Amniotic stem cell (primary cell): ENCODE measurements at regions not wholly inside any gene's neighbourhood (a gene's known extent, or its start where the extent isn't known, plus 50 kb on each side); places are given as distances from the start of the nearest gene placed in this dataset.

Experiments
- DNase-seq: peaks from one replicate; lab custom pipeline; 2025; lab: John Stamatoyannopoulos, UW

DNA sequence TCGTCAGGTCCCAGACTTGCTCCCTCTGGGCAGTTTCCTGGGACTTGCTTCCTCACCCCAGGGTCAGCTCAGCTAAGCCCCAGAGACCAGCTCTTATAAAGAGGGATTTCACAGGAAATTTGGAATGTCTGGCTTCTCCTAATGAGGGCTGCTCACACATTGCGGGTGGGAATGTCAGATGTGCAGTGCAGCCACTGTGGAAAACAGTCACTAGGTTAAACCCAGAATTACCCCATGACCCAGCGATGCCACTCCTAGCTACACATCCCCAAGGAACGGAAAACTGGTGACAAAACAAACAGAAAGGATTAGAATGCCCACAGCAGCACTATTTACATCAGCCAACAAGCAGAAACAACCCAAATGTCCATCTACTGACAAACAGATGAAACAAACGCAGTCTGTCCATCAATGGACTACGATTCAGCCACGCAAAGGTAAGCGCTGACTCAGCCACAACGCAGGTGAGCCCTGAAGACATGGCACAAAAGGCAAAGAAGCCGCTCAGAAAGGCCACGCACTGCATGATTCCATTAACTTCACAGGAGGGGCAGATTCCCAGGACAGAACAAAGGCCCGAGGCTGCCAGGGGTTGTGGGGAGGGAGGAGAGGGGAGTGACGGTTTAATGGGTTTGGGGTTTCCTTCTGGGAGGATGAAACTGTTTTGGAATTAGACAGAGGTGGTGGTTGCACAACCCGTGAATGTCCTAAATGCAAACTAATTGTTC is 63.0 kb downstream of the NCOR2 start:
- DNase-seq: no peak

GRCh38 chr12:124503305-124503704 is 64.1 kb downstream of the NCOR2 start:
- no peak for DNase-seq

GRCh38 chr12:124502379-124502778 is 65.0 kb downstream of the NCOR2 start:
- no peak for DNase-seq

GRCh38 chr12:124501827-124502226 is 65.6 kb downstream of the NCOR2 start:
- no peak for DNase-seq

- no peak for DNase-seq
These were observed 66.3 kb downstream of the NCOR2 start for GRCh38 chr12:124501112-124501561.

- no peak for DNase-seq
These were observed 67.5 kb downstream of the NCOR2 start for GRCh38 chr12:124499898-124500244.

DNA sequence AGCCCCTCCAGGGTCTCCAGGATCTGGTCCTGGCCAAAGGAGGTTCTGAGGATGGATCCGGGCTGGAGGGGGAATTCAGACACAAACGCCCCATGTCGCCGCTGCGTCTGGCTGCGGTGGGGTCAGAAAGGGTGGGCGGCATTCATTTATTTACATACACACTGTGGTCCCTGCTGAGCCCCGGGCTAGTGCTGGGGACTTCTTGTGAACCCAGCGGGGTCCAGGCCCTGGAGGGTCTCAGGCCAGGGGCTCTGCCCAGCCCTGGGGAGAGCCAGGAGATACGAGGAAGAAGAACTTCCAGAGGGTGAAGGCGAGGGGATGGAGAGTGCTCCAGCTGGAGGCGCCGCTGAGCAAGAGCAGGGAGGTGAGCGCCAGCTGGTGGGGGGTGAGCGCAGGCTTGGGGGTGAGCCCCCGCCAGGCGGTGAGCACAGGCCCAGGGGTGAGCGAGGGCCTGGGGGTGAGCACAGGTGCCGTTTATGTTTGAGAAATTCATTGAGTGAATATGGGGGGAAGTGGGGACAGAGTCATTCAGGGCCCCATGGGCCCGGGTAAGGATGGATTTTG is 68.1 kb downstream of the NCOR2 start:
- DNase-seq: no peak

DNA sequence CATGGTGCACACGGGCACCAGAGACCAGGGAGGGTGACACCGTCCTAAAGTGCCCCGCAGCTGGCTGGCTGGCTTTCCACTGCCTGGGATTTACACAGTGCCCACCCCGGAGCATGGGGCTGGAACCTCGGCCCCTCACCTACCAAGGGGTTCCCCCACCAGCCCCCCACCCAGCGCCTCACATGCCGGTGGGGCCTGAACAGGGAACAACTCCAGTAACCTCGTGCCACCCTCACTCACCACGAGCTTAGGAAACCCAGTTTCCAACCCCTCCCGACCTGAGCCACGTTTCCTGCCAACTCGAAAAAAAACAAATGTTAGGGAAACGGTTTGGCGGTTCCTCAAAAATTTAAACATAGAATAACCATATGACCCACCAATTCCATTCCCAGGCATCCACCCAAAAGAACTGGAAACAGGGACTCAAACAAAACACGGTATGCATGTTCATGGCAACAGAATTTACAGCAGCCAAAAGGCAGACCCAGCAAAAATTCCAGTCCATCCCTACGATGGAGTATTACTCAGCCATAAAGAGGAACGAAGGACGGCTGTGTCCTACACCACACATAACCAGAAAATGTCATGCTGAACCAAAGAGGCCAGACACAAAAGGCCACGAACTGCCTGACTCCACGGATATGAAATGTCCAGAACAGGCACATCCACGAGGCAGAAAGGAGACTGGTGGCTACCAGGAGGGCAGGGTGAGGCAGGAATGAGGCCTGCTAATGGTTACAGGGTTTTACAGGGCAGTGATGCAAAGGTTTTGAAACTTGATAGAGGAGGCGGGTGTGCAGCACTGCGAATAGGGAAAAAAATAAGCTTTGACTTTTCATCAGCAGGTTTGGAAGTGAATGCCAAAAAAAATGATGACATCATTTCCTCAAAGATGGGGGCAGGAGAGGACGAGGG is 68.9 kb downstream of the NCOR2 start:
- DNase-seq: no peak

GRCh38 chr12:124497658-124498057 is 69.8 kb downstream of the NCOR2 start:
- DNase-seq: peak; percentile 42

GRCh38 chr12:124497039-124497438 is 70.4 kb downstream of the NCOR2 start:
- no peak for DNase-seq

DNA sequence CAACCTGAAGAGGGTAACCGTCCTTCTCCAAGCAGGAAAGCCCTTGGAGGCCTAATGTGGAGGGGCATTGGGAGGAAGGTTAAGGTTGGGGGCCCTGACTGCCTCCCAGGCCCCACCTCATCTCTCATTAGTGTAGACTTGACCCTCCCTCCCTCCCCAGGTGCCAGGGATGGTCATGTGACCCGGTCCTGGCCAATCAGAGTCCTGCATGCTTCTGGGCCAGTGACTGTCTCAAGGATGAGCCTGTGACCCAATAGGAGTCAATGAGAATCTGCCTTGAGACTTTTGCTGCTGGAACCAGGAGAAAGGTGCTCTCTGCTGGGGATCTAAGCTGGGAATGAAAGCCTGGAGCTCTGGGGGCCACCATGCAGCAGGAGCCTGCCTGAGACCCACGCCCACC is 70.8 kb downstream of the NCOR2 start:
- DNase-seq: no peak

DNA sequence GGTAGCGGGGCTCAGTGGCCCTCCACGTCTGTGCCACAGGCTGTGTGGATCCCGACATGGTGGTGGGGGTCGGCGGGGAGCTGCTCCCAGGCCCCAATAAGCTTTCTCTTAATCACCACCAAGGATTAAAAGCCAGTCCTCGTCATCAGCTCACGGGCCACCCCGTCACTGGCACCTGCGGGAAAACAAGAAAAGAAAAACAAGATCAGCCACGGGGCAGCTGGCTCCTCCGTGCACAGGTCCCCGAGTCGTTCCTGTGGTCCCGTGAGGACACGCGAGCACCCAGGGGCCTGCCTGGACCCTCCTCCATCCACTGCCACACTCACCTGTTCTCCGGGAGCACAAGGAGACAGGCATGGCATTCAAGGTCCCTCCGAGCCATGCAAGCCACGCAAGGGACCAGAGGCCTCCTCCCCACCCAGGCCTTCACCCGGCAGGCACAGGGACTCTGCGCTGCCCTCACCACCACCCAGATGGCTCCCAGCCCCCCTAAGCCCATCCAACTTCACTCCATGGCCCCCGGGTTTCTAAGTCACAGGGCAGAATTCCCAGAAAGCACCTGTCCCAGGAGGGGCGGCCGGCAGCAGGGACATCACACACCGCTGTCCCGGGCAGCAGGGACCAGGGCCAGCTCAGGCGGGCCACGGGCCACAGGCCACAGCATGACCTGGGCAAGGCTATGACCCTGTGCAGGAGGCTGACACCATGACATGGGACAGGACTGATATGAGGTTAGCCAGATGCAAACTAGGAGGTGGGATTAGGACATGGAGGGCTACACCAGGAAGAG is 72.0 kb downstream of the NCOR2 start:
- DNase-seq: no peak

- DNase-seq: no peak
These were observed 72.7 kb downstream of the NCOR2 start for GRCh38 chr12:124494751-124495129.

DNA sequence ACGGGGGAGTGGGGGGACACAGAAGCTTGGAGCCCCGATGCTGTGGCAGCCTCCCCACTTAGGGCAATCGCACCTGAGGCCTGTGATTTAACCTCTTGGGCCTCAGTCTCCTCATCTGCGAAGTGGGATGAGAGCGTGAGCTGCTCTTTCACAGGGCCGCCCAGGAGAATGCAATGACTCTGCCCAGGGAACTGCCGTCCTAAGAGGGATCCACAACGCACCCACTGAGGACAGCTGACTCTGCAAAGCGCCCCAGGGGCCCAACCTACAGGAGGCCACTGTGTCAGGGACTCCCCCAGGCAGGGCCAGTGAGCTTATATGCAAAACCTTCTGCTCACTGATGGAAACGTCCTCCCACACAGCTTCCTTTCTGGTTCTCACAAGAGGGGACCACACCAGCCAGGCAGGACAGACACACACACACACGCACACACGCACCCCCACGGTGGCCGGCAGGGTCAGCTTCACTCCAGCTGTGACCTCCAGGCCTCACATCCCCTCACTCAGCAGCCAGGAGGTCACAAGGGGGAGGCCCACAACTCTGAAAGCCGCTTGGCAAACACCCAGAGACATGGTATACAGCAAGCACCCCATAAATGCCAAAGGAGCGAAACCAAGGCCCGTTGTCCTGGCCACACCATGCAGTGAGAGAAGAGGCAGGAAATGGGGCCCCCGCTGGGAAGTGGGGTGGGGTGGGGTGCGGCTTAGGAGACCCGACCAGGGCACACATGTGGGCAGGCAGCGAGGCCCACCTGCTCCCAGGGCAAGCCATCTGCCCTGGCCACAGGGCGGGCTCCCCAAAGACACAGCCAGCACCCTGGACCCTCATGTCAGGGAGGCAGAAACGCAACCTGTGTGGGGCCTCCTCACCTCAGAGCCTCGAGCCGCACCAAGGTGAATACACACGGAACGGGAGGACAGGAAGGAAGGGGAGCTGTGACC is 73.3 kb downstream of the NCOR2 start:
- no peak for DNase-seq

DNA sequence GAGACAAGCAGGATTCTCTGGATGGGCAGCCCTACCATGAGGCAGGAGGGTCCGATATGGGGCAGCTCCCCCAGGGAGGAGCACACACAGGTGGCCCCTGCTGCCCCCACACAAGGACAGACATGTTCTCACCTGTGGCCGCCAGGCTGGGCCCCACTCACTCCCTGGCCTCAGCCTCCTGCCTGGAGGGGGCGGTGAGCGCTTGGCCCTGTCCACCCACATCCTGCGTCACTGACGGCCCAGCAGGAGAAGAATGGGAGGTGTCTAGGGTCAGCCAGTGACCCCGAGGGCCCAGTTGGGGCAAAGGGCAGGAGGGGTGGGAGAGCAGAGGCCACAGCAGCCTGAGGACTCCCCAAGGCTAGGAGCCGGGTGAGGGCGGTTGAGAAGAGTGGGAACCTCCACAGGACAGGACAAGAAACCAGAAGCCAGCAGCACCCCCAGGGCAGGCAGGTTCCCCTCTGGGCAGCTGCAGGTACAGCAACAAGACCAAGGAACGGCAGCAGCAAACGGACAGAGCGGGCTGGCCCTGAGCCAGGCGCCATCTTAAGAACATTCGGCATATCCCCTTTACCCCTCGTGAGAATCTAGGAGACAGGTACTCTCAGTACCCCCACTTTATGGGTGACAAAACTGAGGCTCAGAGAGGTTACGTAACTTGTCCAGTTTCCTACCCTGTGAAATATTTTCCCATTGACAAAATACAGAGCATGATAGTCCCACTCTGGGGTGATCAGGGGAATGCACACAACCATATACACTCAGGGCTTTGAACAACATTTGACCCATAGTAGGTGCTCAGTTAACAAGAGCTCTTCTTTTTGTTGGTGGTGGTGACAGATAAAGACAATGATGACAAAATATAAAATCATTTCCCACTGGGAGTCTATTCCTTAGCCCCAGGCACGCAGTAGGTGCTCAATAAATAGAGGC is 74.3 kb downstream of the NCOR2 start:
- DNase-seq: no peak

GRCh38 chr12:124491856-124492420 is 75.5 kb downstream of the NCOR2 start:
- DNase-seq: no peak

GRCh38 chr12:124491310-124491709 is 76.1 kb downstream of the NCOR2 start:
- DNase-seq: no peak

DNA sequence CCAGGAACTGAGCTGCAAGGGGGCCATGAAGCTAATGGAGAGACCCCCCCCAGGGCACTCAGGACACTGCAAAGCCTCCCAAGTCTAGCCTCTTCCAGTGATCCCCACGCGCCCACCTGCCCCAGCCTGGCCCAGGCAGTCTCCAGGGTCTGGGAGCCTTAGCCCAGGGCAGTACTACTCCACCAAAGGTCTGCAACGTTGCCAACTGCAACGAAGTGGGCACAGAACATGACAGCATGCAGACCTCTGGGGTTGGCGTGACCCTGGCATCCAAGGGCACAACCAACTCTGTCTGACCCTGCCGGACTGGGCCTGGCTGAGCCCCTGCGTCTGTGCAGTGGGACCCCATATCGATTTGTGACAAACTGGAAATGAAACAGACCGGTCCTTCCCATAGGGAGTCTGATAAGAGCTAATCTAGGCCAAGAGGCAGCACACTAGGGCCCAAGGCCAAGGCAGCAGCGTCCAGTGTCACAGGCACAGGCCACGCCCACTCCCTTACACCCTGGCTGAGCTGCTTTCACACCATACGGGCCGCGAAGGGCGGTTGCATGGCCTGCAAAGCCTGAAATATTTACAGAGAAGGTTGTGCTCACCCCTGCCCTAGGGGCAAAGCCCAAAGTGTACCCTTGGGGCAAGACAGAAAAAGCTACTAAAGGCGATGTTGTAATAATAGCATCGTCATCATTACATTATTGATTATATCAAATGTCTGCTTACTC is 76.7 kb downstream of the NCOR2 start:
- DNase-seq: no peak
